SU-DHL-6 (cell line): ENCODE measurements at regions not wholly inside any gene's neighbourhood (a gene's known extent, or its start where the extent isn't known, plus 50 kb on each side); places are given as distances from the start of the nearest gene placed in this dataset.

Experiments
- CTCF ChIP-seq: fragments of 200-600 bp; sonication (generic); IDR thresholded peaks from one replicate; pipeline ENCODE4 v1.5.1; 2017; ENCODE audit warnings: antibody characterized with exemption, mild to moderate bottlenecking, low read length, moderate library complexity; ENCODE audit not compliant: insufficient read depth, poor library complexity, severe bottlenecking
- EZH2phosphoT487 ChIP-seq: fragments of 200-600 bp; sonication (generic), shearing (Covaris generic); conservative IDR thresholded peaks from 2 replicates; pipeline ENCODE4 v1.6.1; 2018; ENCODE audit warnings: mild to moderate bottlenecking, antibody characterized with exemption, low read length, moderate library complexity, mixed read lengths

- TF ChIP-seq CTCF (no peak), EZH2phosphoT487 (no peak)
Observed at GRCh38 chr14:104440297-104440956, 139.1 kb upstream of the C14orf180 start.
